ENCODE measurements at regions not wholly inside any gene's neighbourhood (a gene's known extent, or its start where the extent isn't known, plus 50 kb on each side); places are given as distances from the start of the nearest gene placed in this dataset.
A peak's percentile ranks its signal among the peaks of the same experiment; 100 is the strongest.
"Not testable (repeated sequence)": the region's sequence is repeated elsewhere in the genome, so short reads cannot be mapped to it uniquely, and the experiment has no call there.

DNA sequence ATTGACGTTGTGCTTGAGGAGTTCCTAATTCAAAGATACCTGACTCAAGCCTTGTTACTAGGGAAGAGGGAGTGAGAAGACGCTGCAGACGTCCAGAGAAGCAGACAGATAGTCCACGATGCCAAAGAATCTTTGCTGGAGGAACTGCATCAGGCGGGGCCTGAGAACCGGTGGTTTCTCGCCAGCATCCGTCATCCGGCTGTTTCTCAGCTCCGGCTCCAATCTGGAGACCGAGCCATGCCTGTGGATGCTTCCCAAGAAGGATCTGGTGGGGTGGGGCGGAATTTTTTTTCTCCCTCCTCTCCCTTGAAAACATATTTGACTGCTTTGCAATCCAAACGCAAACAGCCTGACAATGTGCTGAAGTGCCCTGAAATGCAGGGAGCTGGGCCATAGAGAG lies 125.8 kb upstream of the SRSF6 start:
- 59 to 60% methylated on average over 13 of the region's 13 CpGs for WGBS, 2 donors
- peak in 1 of 2 donors; percentile 19 for DNase-seq (ENCODE audit: low spot score in 2 of 2)
- TF ChIP-seq, protein P1, sequence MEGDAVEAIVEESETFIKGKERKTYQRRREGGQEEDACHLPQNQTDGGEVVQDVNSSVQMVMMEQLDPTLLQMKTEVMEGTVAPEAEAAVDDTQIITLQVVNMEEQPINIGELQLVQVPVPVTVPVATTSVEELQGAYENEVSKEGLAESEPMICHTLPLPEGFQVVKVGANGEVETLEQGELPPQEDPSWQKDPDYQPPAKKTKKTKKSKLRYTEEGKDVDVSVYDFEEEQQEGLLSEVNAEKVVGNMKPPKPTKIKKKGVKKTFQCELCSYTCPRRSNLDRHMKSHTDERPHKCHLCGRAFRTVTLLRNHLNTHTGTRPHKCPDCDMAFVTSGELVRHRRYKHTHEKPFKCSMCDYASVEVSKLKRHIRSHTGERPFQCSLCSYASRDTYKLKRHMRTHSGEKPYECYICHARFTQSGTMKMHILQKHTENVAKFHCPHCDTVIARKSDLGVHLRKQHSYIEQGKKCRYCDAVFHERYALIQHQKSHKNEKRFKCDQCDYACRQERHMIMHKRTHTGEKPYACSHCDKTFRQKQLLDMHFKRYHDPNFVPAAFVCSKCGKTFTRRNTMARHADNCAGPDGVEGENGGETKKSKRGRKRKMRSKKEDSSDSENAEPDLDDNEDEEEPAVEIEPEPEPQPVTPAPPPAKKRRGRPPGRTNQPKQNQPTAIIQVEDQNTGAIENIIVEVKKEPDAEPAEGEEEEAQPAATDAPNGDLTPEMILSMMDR (IDR thresholded peaks at IDR 0.05) = no peak
- intact Hi-C loops (cut with DNase I; ENCODE audit: low total_unique reads) = no loop called here
- H3K4me3 ChIP-seq (ENCODE audit: low read depth, poor library complexity, severe bottlenecking) = no peak overlapping the region

DNA sequence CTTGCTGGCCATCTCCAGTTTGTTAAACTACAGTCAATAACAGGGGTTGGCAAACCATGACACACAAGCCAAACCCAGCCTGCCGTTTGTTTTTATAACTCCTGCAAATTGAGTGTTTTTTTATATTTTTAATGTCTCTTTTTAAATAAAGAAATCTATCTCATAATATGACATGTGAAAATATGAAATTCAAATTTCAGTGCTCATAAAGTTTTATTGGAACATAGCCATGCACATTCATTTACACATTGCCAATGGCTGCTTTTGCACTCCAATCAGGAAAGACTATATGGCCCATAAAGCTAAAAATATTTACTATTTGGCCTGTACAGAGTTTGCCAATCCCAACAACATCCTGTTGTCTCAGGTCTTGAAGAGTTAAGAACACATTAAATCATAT lies 129.0 kb upstream of the SRSF6 start:
- intact Hi-C loops (cut with DNase I; ENCODE audit: low total_unique reads) = no loop called here
- DNase-seq (ENCODE audit: low spot score in 2 of 2) = no peak
- 73 to 74% methylated on average over 1 of the region's 1 CpG for WGBS, 2 donors
- TF ChIP-seq POLR2A (IDR thresholded peaks at IDR 0.05) = no peak
- TF ChIP-seq, protein P1 (IDR thresholded peaks at IDR 0.05) = no peak
- H3K4me3 ChIP-seq (ENCODE audit: low read depth, poor library complexity, severe bottlenecking) = no peak overlapping the region

DNA sequence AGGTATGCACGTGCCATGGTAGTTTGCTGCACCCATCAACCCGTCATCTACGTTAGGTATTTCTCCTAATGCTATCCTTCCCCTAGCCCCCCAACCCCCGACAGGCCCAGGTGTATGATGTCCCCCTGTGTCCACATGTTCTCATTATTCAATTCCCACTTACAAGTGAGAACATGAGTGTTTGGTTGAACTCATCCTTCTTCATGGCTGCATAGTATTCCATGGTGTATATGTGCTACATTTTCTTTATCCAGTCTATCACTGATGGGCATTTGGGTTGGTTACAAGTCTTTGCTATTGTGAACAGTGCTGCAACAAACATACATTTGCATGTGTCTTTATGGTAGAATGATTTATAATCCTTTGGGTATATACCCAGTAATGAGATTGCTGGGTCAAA lies 130.5 kb upstream of the SRSF6 start:
- H3K4me3 ChIP-seq (ENCODE audit: low read depth, poor library complexity, severe bottlenecking); DNase-seq (ENCODE audit: low spot score in 2 of 2); intact Hi-C loops (cut with DNase I; ENCODE audit: low total_unique reads): not testable (repeated sequence)
- 90 to 98% methylated on average over 4 of the region's 4 CpGs for WGBS, 2 donors

DNA sequence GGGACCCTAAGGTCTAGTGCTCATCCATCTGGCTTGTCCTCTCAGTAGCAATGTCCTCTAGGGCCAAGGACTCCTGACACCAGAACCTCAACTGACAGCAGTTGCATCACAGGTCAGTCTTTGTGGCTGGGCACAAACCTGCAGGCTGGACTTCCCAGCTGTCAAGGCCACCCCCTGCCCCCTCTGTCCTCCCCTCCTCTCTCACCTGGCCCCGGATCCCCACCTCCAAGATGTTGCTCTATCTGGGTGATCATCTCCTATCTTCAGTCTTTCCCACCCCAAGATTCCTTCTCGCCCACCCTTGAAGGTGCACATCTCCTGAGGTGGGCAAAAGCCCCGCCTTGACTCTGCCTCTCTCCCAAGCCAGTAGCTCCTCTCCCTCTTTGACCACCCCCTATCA lies 131.8 kb upstream of the SRSF6 start:
- peak in 1 of 2 donors; percentile 70 for DNase-seq (ENCODE audit: low spot score in 2 of 2)
- intact Hi-C loops (cut with DNase I; ENCODE audit: low total_unique reads) = no loop called here
- H3K4me3 ChIP-seq (ENCODE audit: low read depth, poor library complexity, severe bottlenecking) = no peak overlapping the region
- TF ChIP-seq, protein P1 (IDR thresholded peaks at IDR 0.05) = no peak
- WGBS, 2 donors = 71 to 95% methylated on average over 3 of the region's 3 CpGs

DNA sequence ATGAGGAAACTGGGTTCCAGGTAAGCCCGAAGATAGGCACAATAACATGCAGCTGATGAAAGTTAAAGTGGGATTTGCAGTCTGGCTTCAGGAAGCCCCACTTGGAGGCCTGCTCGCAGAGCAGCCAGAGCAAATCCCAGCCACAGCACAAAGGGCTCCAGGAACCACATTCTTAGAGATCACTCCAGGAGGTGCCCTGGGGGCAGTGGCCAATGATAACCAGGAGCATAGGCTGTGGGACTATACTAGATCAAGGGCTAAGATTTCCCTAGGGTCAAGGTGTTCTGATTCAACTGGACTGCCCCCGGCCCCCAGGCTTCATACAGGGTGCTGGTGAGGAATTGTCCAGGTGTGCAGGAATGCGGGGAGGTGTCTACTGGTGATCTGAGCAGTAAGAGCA lies 133.9 kb upstream of the PTPRT start:
- H3K4me3 ChIP-seq (ENCODE audit: low read depth, poor library complexity, severe bottlenecking) = no peak overlapping the region
- no peak for TF ChIP-seq POLR2A (IDR thresholded peaks at IDR 0.05)
- TF ChIP-seq, protein P1 (IDR thresholded peaks at IDR 0.05) = no peak
- intact Hi-C loops (cut with DNase I; ENCODE audit: low total_unique reads) = no loop called here
- WGBS, 2 donors = 70 to 88% methylated on average over 4 of the region's 4 CpGs
- peak in 1 of 2 donors; percentile 37 for DNase-seq (ENCODE audit: low spot score in 2 of 2)

DNA sequence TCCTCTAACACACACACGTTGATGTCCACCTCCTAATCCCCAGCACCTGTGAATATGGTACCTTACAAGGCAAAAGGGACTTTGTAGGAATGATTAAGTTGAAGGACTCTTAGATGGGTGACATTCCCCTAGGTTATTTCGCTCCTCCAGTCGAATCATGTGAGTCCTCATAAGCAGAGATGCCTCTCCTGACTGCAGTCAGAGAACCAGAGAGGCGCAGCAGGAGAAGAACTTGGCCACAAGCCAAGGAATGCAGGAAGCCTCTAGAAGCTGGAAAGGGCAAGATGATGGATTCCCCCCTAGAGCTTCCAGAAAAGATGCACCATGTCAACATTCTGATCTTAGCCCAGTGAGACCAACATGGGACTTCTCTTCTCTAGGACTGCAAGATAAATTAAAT lies 133.1 kb upstream of the PTPRT start:
- peak in 1 of 2 donors; percentile 50 for DNase-seq (ENCODE audit: low spot score in 2 of 2)
- no peak overlapping the region for H3K4me3 ChIP-seq (ENCODE audit: low read depth, poor library complexity, severe bottlenecking)
- intact Hi-C loops (cut with DNase I; ENCODE audit: low total_unique reads) = no loop called here
- 40 to 47% methylated on average over 4 of the region's 4 CpGs for WGBS, 2 donors
- TF ChIP-seq, protein P1 (IDR thresholded peaks at IDR 0.05) = no peak
- no peak for TF ChIP-seq POLR2A (IDR thresholded peaks at IDR 0.05)

Data from lower leg skin (tissue), 4 donors.